NCI-H1417 treated with DMSO at 0.1 percent for 48 hours (cell line): ENCODE measurements at regions not wholly inside any gene's neighbourhood (a gene's known extent, or its start where the extent isn't known, plus 50 kb on each side); places are given as distances from the start of the nearest gene placed in this dataset.

ENCODE experiments used
- DNase-seq: peaks from one replicate; lab custom pipeline; 2025; lab: John Stamatoyannopoulos, UW

- no peak for DNase-seq
Measured at GRCh38 chr4:162640152-162640551, 476.4 kb upstream of the FSTL5 start.

GRCh38 chr4:162634390-162634789, 470.6 kb upstream of the FSTL5 start:
- DNase-seq = no peak

GRCh38 chr4:162622664-162623063, 458.9 kb upstream of the FSTL5 start:
- no peak for DNase-seq

GRCh38 chr4:162610116-162610515, 446.3 kb upstream of the FSTL5 start:
- DNase-seq = no peak

GRCh38 chr4:162586266-162586665, 422.5 kb upstream of the FSTL5 start:
- DNase-seq = no peak

GRCh38 chr4:162582180-162582579, 418.4 kb upstream of the FSTL5 start:
- no peak for DNase-seq

GRCh38 chr4:162565730-162566129, 401.9 kb upstream of the FSTL5 start:
- no peak for DNase-seq

GRCh38 chr4:162560073-162560472, 396.3 kb upstream of the FSTL5 start:
- no peak for DNase-seq

- no peak for DNase-seq
Measured at GRCh38 chr4:162557516-162558106, 393.8 kb upstream of the FSTL5 start.

GRCh38 chr4:162535121-162535520, 371.3 kb upstream of the FSTL5 start:
- no peak for DNase-seq

- DNase-seq = no peak
Measured at GRCh38 chr4:162523171-162523570, 359.4 kb upstream of the FSTL5 start.

- DNase-seq = no peak
Measured at GRCh38 chr4:162522724-162523123, 358.9 kb upstream of the FSTL5 start.

- no peak for DNase-seq
Measured at GRCh38 chr4:162510937-162511336, 347.1 kb upstream of the FSTL5 start.

- DNase-seq = no peak
Measured at GRCh38 chr4:162510115-162510514, 346.3 kb upstream of the FSTL5 start.

GRCh38 chr4:162509333-162509732, 345.5 kb upstream of the FSTL5 start:
- DNase-seq = no peak

- DNase-seq = no peak
Measured at GRCh38 chr4:162506253-162506652, 342.5 kb upstream of the FSTL5 start.

GRCh38 chr4:162503868-162504267, 340.1 kb upstream of the FSTL5 start:
- no peak for DNase-seq

GRCh38 chr4:162502109-162502508, 338.3 kb upstream of the FSTL5 start:
- no peak for DNase-seq

- no peak for DNase-seq
Measured at GRCh38 chr4:162499478-162499877, 335.7 kb upstream of the FSTL5 start.

- DNase-seq = no peak
Measured at GRCh38 chr4:162498168-162498567, 334.4 kb upstream of the FSTL5 start.

- DNase-seq = peak; percentile 34
Measured at GRCh38 chr4:162497564-162498167, 333.9 kb upstream of the FSTL5 start.

- DNase-seq = no peak
Measured at GRCh38 chr4:162494935-162495334, 331.1 kb upstream of the FSTL5 start.

- no peak for DNase-seq
Measured at GRCh38 chr4:162485486-162485885, 321.7 kb upstream of the FSTL5 start.

GRCh38 chr4:162475246-162475645, 311.4 kb upstream of the FSTL5 start:
- no peak for DNase-seq
